ENCODE measurements at regions not wholly inside any gene's neighbourhood (a gene's known extent, or its start where the extent isn't known, plus 50 kb on each side); places are given as distances from the start of the nearest gene placed in this dataset.

GRCh38 chr22:48077699-48078098 lies 1315.2 kb downstream of the TBC1D22A start:
- Histone ChIP-seq H3K27ac (no peak overlapping the region), H3K4me3 (no peak overlapping the region), H3K9me3 (ENCODE audit: low read depth, low read length) (no peaks in the 10 kb centered on the region), H3K9ac (ENCODE audit: insufficient read length) (no peak overlapping the region), H3K36me3 (ENCODE audit: insufficient read depth, low read length) (no peaks in the 10 kb centered on the region)
- TF ChIP-seq POLR2AphosphoS5 (IDR thresholded peaks at IDR 0.05; ENCODE audit: borderline replicate concordance, low read depth, low read length), result no peak
- no peak for TF ChIP-seq FOXP2 (optimal IDR thresholded peaks at IDR 0.05; ENCODE audit: control extremely low read depth, extremely low read length, insufficient read depth)
- no peak for TF ChIP-seq EZH2 (IDR thresholded peaks at IDR 0.05)
- DNase-seq (ENCODE audit: low read depth, low spot score), result no peak

- H3K9ac ChIP-seq (ENCODE audit: insufficient read length), result no peak overlapping the region
- H3K27ac ChIP-seq, result no peak overlapping the region
- no peaks in the 10 kb centered on the region for H3K36me3 ChIP-seq (ENCODE audit: insufficient read depth, low read length)
- no peak for DNase-seq (ENCODE audit: low read depth, low spot score)
- TF ChIP-seq FOXP2 (optimal IDR thresholded peaks at IDR 0.05; ENCODE audit: control extremely low read depth, extremely low read length, insufficient read depth) (no peak), POLR2AphosphoS5 (IDR thresholded peaks at IDR 0.05; ENCODE audit: borderline replicate concordance, low read depth, low read length) (no peak), EZH2 (IDR thresholded peaks at IDR 0.05) (no peak)
- H3K9me3 ChIP-seq (ENCODE audit: low read depth, low read length), result no peaks in the 10 kb centered on the region
- no peak overlapping the region for H3K4me3 ChIP-seq
These were observed 1313.6 kb downstream of the TBC1D22A start for GRCh38 chr22:48076008-48076407.

GRCh38 chr22:48075604-48076003 lies 1313.2 kb downstream of the TBC1D22A start:
- Histone ChIP-seq H3K36me3 (ENCODE audit: insufficient read depth, low read length) (no peaks in the 10 kb centered on the region), H3K9me3 (ENCODE audit: low read depth, low read length) (no peaks in the 10 kb centered on the region), H3K27ac (no peak overlapping the region), H3K4me3 (no peak overlapping the region), H3K9ac (ENCODE audit: insufficient read length) (no peak overlapping the region)
- no peak for DNase-seq (ENCODE audit: low read depth, low spot score)
- TF ChIP-seq FOXP2 (optimal IDR thresholded peaks at IDR 0.05; ENCODE audit: control extremely low read depth, extremely low read length, insufficient read depth) (no peak), EZH2 (IDR thresholded peaks at IDR 0.05) (no peak), POLR2AphosphoS5 (IDR thresholded peaks at IDR 0.05; ENCODE audit: borderline replicate concordance, low read depth, low read length) (no peak)

- no peak overlapping the region for H3K27ac ChIP-seq
- H3K9me3 ChIP-seq (ENCODE audit: low read depth, low read length), result no peaks in the 10 kb centered on the region
- H3K9ac ChIP-seq (ENCODE audit: insufficient read length), result no peak overlapping the region
- no peak overlapping the region for H3K4me3 ChIP-seq
- no peak for DNase-seq (ENCODE audit: low read depth, low spot score)
- TF ChIP-seq EZH2 (IDR thresholded peaks at IDR 0.05) (no peak), POLR2AphosphoS5 (IDR thresholded peaks at IDR 0.05; ENCODE audit: borderline replicate concordance, low read depth, low read length) (no peak), FOXP2 (optimal IDR thresholded peaks at IDR 0.05; ENCODE audit: control extremely low read depth, extremely low read length, insufficient read depth) (no peak)
- H3K36me3 ChIP-seq (ENCODE audit: insufficient read depth, low read length), result no peaks in the 10 kb centered on the region
These were observed 1310.3 kb downstream of the TBC1D22A start for GRCh38 chr22:48072777-48073176.

- TF ChIP-seq EZH2 (IDR thresholded peaks at IDR 0.05) (no peak), POLR2AphosphoS5 (IDR thresholded peaks at IDR 0.05; ENCODE audit: borderline replicate concordance, low read depth, low read length) (no peak), FOXP2 (optimal IDR thresholded peaks at IDR 0.05; ENCODE audit: control extremely low read depth, extremely low read length, insufficient read depth) (no peak)
- no peaks in the 10 kb centered on the region for H3K9me3 ChIP-seq (ENCODE audit: low read depth, low read length)
- no peaks in the 10 kb centered on the region for H3K36me3 ChIP-seq (ENCODE audit: insufficient read depth, low read length)
- H3K4me3 ChIP-seq, result no peak overlapping the region
- H3K9ac ChIP-seq (ENCODE audit: insufficient read length), result no peak overlapping the region
- no peak overlapping the region for H3K27ac ChIP-seq
- DNase-seq (ENCODE audit: low read depth, low spot score), result no peak
These were observed 1309.4 kb downstream of the TBC1D22A start for GRCh38 chr22:48071828-48072227.

- Histone ChIP-seq H3K36me3 (ENCODE audit: insufficient read depth, low read length) (no peaks in the 10 kb centered on the region), H3K27ac (no peak overlapping the region), H3K9me3 (ENCODE audit: low read depth, low read length) (no peaks in the 10 kb centered on the region), H3K4me3 (no peak overlapping the region), H3K9ac (ENCODE audit: insufficient read length) (no peak overlapping the region)
- no peak for TF ChIP-seq POLR2AphosphoS5 (IDR thresholded peaks at IDR 0.05; ENCODE audit: borderline replicate concordance, low read depth, low read length)
- no peak for TF ChIP-seq EZH2 (IDR thresholded peaks at IDR 0.05)
- no peak for TF ChIP-seq FOXP2 (optimal IDR thresholded peaks at IDR 0.05; ENCODE audit: control extremely low read depth, extremely low read length, insufficient read depth)
- DNase-seq (ENCODE audit: low read depth, low spot score), result no peak
These were observed 1308.9 kb downstream of the TBC1D22A start for GRCh38 chr22:48071305-48071704.

- no peak for TF ChIP-seq FOXP2 (optimal IDR thresholded peaks at IDR 0.05; ENCODE audit: control extremely low read depth, extremely low read length, insufficient read depth)
- no peak for TF ChIP-seq POLR2AphosphoS5 (IDR thresholded peaks at IDR 0.05; ENCODE audit: borderline replicate concordance, low read depth, low read length)
- no peak for TF ChIP-seq EZH2 (IDR thresholded peaks at IDR 0.05)
- Histone ChIP-seq H3K9ac (ENCODE audit: insufficient read length) (no peak overlapping the region), H3K27ac (no peak overlapping the region), H3K9me3 (ENCODE audit: low read depth, low read length) (no peaks in the 10 kb centered on the region), H3K4me3 (no peak overlapping the region), H3K36me3 (ENCODE audit: insufficient read depth, low read length) (no peaks in the 10 kb centered on the region)
- no peak for DNase-seq (ENCODE audit: low read depth, low spot score)
These were observed 1308.3 kb downstream of the TBC1D22A start for GRCh38 chr22:48070760-48071159.

GRCh38 chr22:48070083-48070482 lies 1307.6 kb downstream of the TBC1D22A start:
- Histone ChIP-seq H3K9ac (ENCODE audit: insufficient read length) (no peak overlapping the region), H3K4me3 (no peak overlapping the region), H3K27ac (no peak overlapping the region), H3K9me3 (ENCODE audit: low read depth, low read length) (no peaks in the 10 kb centered on the region), H3K36me3 (ENCODE audit: insufficient read depth, low read length) (no peaks in the 10 kb centered on the region)
- DNase-seq (ENCODE audit: low read depth, low spot score), result no peak
- TF ChIP-seq FOXP2 (optimal IDR thresholded peaks at IDR 0.05; ENCODE audit: control extremely low read depth, extremely low read length, insufficient read depth), result no peak

GRCh38 chr22:48069256-48069655 lies 1306.8 kb downstream of the TBC1D22A start:
- no peaks in the 10 kb centered on the region for H3K36me3 ChIP-seq (ENCODE audit: insufficient read depth, low read length)
- DNase-seq (ENCODE audit: low read depth, low spot score), result no peak
- H3K9ac ChIP-seq (ENCODE audit: insufficient read length), result no peak overlapping the region
- TF ChIP-seq POLR2AphosphoS5 (IDR thresholded peaks at IDR 0.05; ENCODE audit: borderline replicate concordance, low read depth, low read length), result no peak
- TF ChIP-seq FOXP2 (optimal IDR thresholded peaks at IDR 0.05; ENCODE audit: control extremely low read depth, extremely low read length, insufficient read depth), result no peak
- TF ChIP-seq EZH2 (IDR thresholded peaks at IDR 0.05), result no peak
- no peak overlapping the region for H3K4me3 ChIP-seq
- H3K27ac ChIP-seq, result no peak overlapping the region
- H3K9me3 ChIP-seq (ENCODE audit: low read depth, low read length), result no peaks in the 10 kb centered on the region
